SKM-1 (cell line): ENCODE measurements at regions not wholly inside any gene's neighbourhood (a gene's known extent, or its start where the extent isn't known, plus 50 kb on each side); places are given as distances from the start of the nearest gene placed in this dataset.

Experiments used
- DNase-seq: peaks from one replicate; lab custom pipeline; 2025; ENCODE audit not compliant: unreplicated experiment; lab: John Stamatoyannopoulos, UW

GRCh38 chr14:42683707-42684106 lies 1077.0 kb downstream of the LRFN5 start:
- no peak for DNase-seq

- DNase-seq: no peak
Observed at GRCh38 chr14:42676636-42677035, 1070.0 kb downstream of the LRFN5 start.

- no peak for DNase-seq
Observed at GRCh38 chr14:42673963-42674362, 1067.3 kb downstream of the LRFN5 start.

GRCh38 chr14:42671636-42672035 lies 1065.0 kb downstream of the LRFN5 start:
- no peak for DNase-seq

GRCh38 chr14:42665083-42665482 lies 1058.4 kb downstream of the LRFN5 start:
- no peak for DNase-seq

- DNase-seq: no peak
Observed at GRCh38 chr14:42664190-42664589, 1057.5 kb downstream of the LRFN5 start.

GRCh38 chr14:42654707-42655106 lies 1048.0 kb downstream of the LRFN5 start:
- DNase-seq: no peak

GRCh38 chr14:42642787-42643186 lies 1036.1 kb downstream of the LRFN5 start:
- no peak for DNase-seq

GRCh38 chr14:42633504-42634095 lies 1026.9 kb downstream of the LRFN5 start:
- DNase-seq: no peak

GRCh38 chr14:42629553-42629952 lies 1022.9 kb downstream of the LRFN5 start:
- DNase-seq: no peak

GRCh38 chr14:42628602-42629001 lies 1021.9 kb downstream of the LRFN5 start:
- DNase-seq: no peak

- DNase-seq: no peak
Observed at GRCh38 chr14:42626986-42627385, 1020.3 kb downstream of the LRFN5 start.

- DNase-seq: no peak
Observed at GRCh38 chr14:42624980-42625761, 1018.5 kb downstream of the LRFN5 start.

GRCh38 chr14:42617005-42617404 lies 1010.3 kb downstream of the LRFN5 start:
- DNase-seq: no peak

GRCh38 chr14:42606839-42607238 lies 1000.2 kb downstream of the LRFN5 start:
- no peak for DNase-seq

- DNase-seq: no peak
Observed at GRCh38 chr14:42602336-42602845, 995.7 kb downstream of the LRFN5 start.

GRCh38 chr14:42572032-42572431 lies 965.4 kb downstream of the LRFN5 start:
- no peak for DNase-seq

- DNase-seq: no peak
Observed at GRCh38 chr14:42569227-42569626, 962.6 kb downstream of the LRFN5 start.

- no peak for DNase-seq
Observed at GRCh38 chr14:42565556-42565955, 958.9 kb downstream of the LRFN5 start.

GRCh38 chr14:42563313-42563712 lies 956.6 kb downstream of the LRFN5 start:
- DNase-seq: no peak

GRCh38 chr14:42556551-42556950 lies 949.9 kb downstream of the LRFN5 start:
- DNase-seq: no peak

- no peak for DNase-seq
Observed at GRCh38 chr14:42555365-42555764, 948.7 kb downstream of the LRFN5 start.

- no peak for DNase-seq
Observed at GRCh38 chr14:42554091-42554490, 947.4 kb downstream of the LRFN5 start.
